ENCODE measurements at regions not wholly inside any gene's neighbourhood (a gene's known extent, or its start where the extent isn't known, plus 50 kb on each side); places are given as distances from the start of the nearest gene placed in this dataset.

- H3K4me3 ChIP-seq (replicated peaks; ENCODE audit: low read depth, low read length) = no peak overlapping the region
- DNase-seq (ENCODE audit: low read depth) = no peak
- TF ChIP-seq CTCF (IDR thresholded peaks at IDR 0.05; ENCODE audit: low read length, missing control alignments) = no peak
These were observed 172.3 kb downstream of the TENT4A start for GRCh38 chr5:6885581-6885980.

GRCh38 chr5:6886866-6887265 lies 173.6 kb downstream of the TENT4A start:
- no peak overlapping the region for H3K4me3 ChIP-seq (replicated peaks; ENCODE audit: low read depth, low read length)
- DNase-seq (ENCODE audit: low read depth) = no peak
- no peak for TF ChIP-seq CTCF (IDR thresholded peaks at IDR 0.05; ENCODE audit: low read length, missing control alignments)

- H3K4me3 ChIP-seq (replicated peaks; ENCODE audit: low read depth, low read length) = no peak overlapping the region
- no peak for DNase-seq (ENCODE audit: low read depth)
- no peak for TF ChIP-seq CTCF (IDR thresholded peaks at IDR 0.05; ENCODE audit: low read length, missing control alignments)
These were observed 175.8 kb downstream of the TENT4A start for GRCh38 chr5:6889030-6889429.

- TF ChIP-seq CTCF (IDR thresholded peaks at IDR 0.05; ENCODE audit: low read length, missing control alignments) = no peak
- no peak for DNase-seq (ENCODE audit: low read depth)
These were observed 186.0 kb downstream of the TENT4A start for GRCh38 chr5:6899221-6899620.

GRCh38 chr5:6900247-6901227 lies 187.3 kb downstream of the TENT4A start:
- no peak for TF ChIP-seq CTCF (IDR thresholded peaks at IDR 0.05; ENCODE audit: low read length, missing control alignments)
- DNase-seq (ENCODE audit: low read depth) = no peak
- no peak overlapping the region for H3K4me3 ChIP-seq (replicated peaks; ENCODE audit: low read depth, low read length)

More at GRCh38 chr5:6899221-6899620, 186.0 kb downstream of the TENT4A start:
- no peak overlapping the region for H3K4me3 ChIP-seq (replicated peaks; ENCODE audit: low read depth, low read length)

- no peak for TF ChIP-seq CTCF (IDR thresholded peaks at IDR 0.05; ENCODE audit: low read length, missing control alignments)
- no peak overlapping the region for H3K4me3 ChIP-seq (replicated peaks; ENCODE audit: low read depth, low read length)
- DNase-seq (ENCODE audit: low read depth) = no peak
These were observed 188.9 kb downstream of the TENT4A start for GRCh38 chr5:6902094-6902493.

All from fibroblast of pulmonary artery (primary cell).